A673 (cell line): ENCODE measurements at regions not wholly inside any gene's neighbourhood (a gene's known extent, or its start where the extent isn't known, plus 50 kb on each side); places are given as distances from the start of the nearest gene placed in this dataset.

Source experiments
- BruUV-seq: library from RNA; stranded (reverse); fragments of 400-500 nt; replicated peaks from 2 replicates; lab custom pipeline; 2021; lab: Mats Ljungman, UMichigan
- CTCF ChIA-PET: fragments of 300-600 bp; sonication (Branson Sonifier 250); formaldehyde crosslinking; loops from one replicate; lab custom pipeline; 2022; ENCODE audit warnings: antibody characterized with exemption; lab: Charles Lee
- POLR2A ChIA-PET: fragments of 300-600 bp; sonication (Branson Sonifier 250); formaldehyde crosslinking; loops from one replicate; lab custom pipeline; 2022; ENCODE audit warnings: antibody characterized with exemption; ENCODE audit not compliant: low non-redundant PET; lab: Charles Lee
- DNase-seq: peaks from one replicate; pipeline ENCODE4 v3.0.0-alpha.2; 2015; ENCODE audit warnings: low spot score
- H3K27ac ChIP-seq: fragments of 200-600 bp; sonication (generic); 2 replicates; pipeline ENCODE4 v1.5.1; 2016; ENCODE audit warnings: mixed run types, low read depth, mild to moderate bottlenecking, mixed read lengths, antibody characterized with exemption, low read length; ENCODE audit not compliant: poor library complexity, severe bottlenecking
- H3K27me3 ChIP-seq: fragments of 200-600 bp; sonication (generic); replicated peaks from 2 replicates; pipeline ENCODE4 v1.6.1; 2017; ENCODE audit warnings: mixed run types, low read depth, mild to moderate bottlenecking, mixed read lengths, antibody characterized with exemption, low read length; ENCODE audit not compliant: insufficient read depth, poor library complexity
- H3K36me3 ChIP-seq: fragments of 200-600 bp; sonication (generic); 2 replicates; pipeline ENCODE4 v1.6.1; 2016; ENCODE audit warnings: mixed run types, mild to moderate bottlenecking, mixed read lengths, antibody characterized with exemption, low read length; ENCODE audit not compliant: insufficient read depth, poor library complexity, severe bottlenecking
- H3K4me1 ChIP-seq: fragments of 200-600 bp; sonication (generic); 2 replicates; pipeline ENCODE4 v1.6.1; 2017; ENCODE audit warnings: mixed run types, mild to moderate bottlenecking, mixed read lengths, antibody characterized with exemption, low read length; ENCODE audit not compliant: insufficient read depth, poor library complexity, severe bottlenecking
- H3K4me3 ChIP-seq: fragments of 200-600 bp; sonication (generic); 2 replicates; pipeline ENCODE4 v1.5.1; 2016; ENCODE audit warnings: low read depth, mixed run types, mild to moderate bottlenecking, mixed read lengths, low read length; ENCODE audit not compliant: poor library complexity, severe bottlenecking
- H3K9me3 ChIP-seq: fragments of 200-600 bp; sonication (generic); 2 replicates; pipeline ENCODE4 v1.6.1; 2016; ENCODE audit warnings: mixed run types, low read depth, mild to moderate bottlenecking, mixed read lengths, antibody characterized with exemption, low read length; ENCODE audit not compliant: poor library complexity, severe bottlenecking
- EZH2 ChIP-seq: fragments of 200-600 bp; sonication (generic); IDR thresholded peaks from 2 replicates; pipeline ENCODE4 v1.6.1; 2017; ENCODE audit warnings: borderline replicate concordance, low read depth, mild to moderate bottlenecking, mixed read lengths, antibody characterized with exemption, low read length; ENCODE audit not compliant: poor library complexity, severe bottlenecking
- intact Hi-C: fragments of 100-400 bp; cut with micrococcal nuclease; formaldehyde crosslinking; loops from one replicate; pipeline ENCODE4 v1.10.0; 2022; ENCODE audit not compliant: unreplicated experiment
- TF ChIP-seq, protein P1 (sequence below): fragments of 300-800, 200-600 bp; sonication (generic); conservative IDR thresholded peaks from 2 replicates; pipeline ENCODE4 v1.5.1; 2017; ENCODE audit warnings: low read depth, mild to moderate bottlenecking, antibody characterized with exemption, low read length, moderate library complexity, mixed read lengths

DNA sequence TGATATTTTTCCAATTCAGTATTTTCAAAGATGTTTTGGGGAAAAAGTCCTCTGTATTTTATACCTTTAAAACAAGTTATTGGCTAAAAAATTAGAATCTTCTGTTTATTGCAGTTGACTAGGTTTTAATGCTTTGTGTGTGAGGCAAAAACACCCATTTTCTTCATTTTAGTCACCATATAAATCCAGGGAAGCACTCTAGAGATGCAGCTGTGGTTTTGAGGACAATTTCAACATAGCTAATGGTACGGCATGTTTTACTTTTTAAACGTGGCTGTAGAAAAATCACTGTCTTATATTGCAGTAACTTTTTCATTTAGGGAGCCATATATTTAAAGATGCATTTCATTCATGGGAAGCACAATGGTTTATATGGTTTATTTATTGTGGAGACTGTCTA is 129.1 kb upstream of the PITX2 start:
- no peaks in the 10 kb centered on the region for H3K27me3 ChIP-seq
- DNase-seq = no peak
- no peak overlapping the region for H3K27ac ChIP-seq
- peaks cover 4% of the 10 kb centered on the region for H3K4me1 ChIP-seq
- no peak overlapping the region for H3K4me3 ChIP-seq
- H3K36me3 ChIP-seq = no peaks in the 10 kb centered on the region
- no peaks in the 10 kb centered on the region for H3K9me3 ChIP-seq
- BruUV-seq = no TSS peak
- CTCF ChIA-PET = no interaction called here
- TF ChIP-seq, protein P1, sequence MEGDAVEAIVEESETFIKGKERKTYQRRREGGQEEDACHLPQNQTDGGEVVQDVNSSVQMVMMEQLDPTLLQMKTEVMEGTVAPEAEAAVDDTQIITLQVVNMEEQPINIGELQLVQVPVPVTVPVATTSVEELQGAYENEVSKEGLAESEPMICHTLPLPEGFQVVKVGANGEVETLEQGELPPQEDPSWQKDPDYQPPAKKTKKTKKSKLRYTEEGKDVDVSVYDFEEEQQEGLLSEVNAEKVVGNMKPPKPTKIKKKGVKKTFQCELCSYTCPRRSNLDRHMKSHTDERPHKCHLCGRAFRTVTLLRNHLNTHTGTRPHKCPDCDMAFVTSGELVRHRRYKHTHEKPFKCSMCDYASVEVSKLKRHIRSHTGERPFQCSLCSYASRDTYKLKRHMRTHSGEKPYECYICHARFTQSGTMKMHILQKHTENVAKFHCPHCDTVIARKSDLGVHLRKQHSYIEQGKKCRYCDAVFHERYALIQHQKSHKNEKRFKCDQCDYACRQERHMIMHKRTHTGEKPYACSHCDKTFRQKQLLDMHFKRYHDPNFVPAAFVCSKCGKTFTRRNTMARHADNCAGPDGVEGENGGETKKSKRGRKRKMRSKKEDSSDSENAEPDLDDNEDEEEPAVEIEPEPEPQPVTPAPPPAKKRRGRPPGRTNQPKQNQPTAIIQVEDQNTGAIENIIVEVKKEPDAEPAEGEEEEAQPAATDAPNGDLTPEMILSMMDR = no peak
- no peak for TF ChIP-seq EZH2
- intact Hi-C loops = no loop called here
- POLR2A ChIA-PET = no interaction called here

DNA sequence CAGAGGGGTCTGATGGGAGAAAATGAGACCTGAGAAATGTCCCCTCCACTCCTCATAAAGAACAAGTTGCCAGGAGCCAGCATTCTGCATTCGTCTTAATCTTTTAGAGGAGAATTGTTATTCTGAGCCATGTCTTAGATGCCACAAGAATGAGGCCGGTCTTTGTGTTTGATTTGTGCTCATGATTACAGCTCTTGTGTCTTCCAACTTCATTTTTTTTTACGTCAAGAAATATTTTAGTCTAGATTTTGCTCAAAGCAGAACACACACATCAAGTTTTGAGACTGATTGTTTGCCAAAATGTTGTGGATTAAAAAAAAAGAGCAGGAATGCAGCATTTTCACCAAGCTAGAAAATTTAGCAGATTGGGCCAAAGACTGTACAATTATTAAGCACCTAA is 130.6 kb upstream of the PITX2 start:
- POLR2A ChIA-PET = no interaction called here
- Histone ChIP-seq H3K27ac (no peak overlapping the region), H3K27me3 (no peaks in the 10 kb centered on the region), H3K4me1 (peaks cover 4% of the 10 kb centered on the region), H3K4me3 (no peak overlapping the region), H3K36me3 (no peaks in the 10 kb centered on the region), H3K9me3 (no peaks in the 10 kb centered on the region)
- intact Hi-C loops = no loop called here
- no peak for TF ChIP-seq EZH2
- TF ChIP-seq, protein P1 = no peak
- DNase-seq = no peak
- no TSS peak for BruUV-seq
- CTCF ChIA-PET = no interaction called here

DNA sequence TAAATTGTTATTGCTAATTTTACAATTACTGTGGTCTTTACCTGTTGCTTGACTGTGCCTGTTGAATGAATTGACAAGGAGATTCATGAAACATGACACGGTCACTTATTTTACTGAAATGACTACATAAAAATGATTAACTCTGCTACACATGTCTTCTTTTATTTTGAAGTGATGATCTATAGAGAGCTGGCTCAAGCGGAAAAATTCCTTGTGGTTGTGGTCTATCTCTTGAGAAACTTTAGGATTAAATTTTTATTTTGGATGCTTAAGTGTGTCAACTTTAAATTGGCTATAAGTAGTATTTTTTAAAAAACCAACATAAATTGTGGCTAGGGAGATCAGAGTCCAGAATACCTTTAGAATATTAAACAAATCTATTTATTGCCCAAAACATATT is 131.8 kb upstream of the PITX2 start:
- no TSS peak for BruUV-seq
- Histone ChIP-seq H3K27ac (no peak overlapping the region), H3K36me3 (no peaks in the 10 kb centered on the region), H3K27me3 (no peaks in the 10 kb centered on the region), H3K4me3 (no peak overlapping the region), H3K4me1 (no peaks in the 10 kb centered on the region), H3K9me3 (no peaks in the 10 kb centered on the region)
- ChIA-PET POLR2A (no interaction called here), CTCF (no interaction called here)
- no peak for DNase-seq
- TF ChIP-seq EZH2 = no peak
- TF ChIP-seq, protein P1 = no peak
- intact Hi-C loops = no loop called here
